Hepatocyte (in vitro differentiated cells): ENCODE measurements at regions not wholly inside any gene's neighbourhood (a gene's known extent, or its start where the extent isn't known, plus 50 kb on each side); places are given as distances from the start of the nearest gene placed in this dataset.

Experiments used
- EZH2 ChIP-seq: fragments of 200-600 bp; sonication (generic); IDR thresholded peaks from 2 replicates; pipeline ENCODE4 v1.6.1; 2016; ENCODE audit warnings: antibody characterized with exemption, mild to moderate bottlenecking, borderline replicate concordance
- EZH2phosphoT487 ChIP-seq: fragments of 200-600 bp; sonication (generic); IDR thresholded peaks from one replicate; pipeline ENCODE4 v1.6.1; 2018; ENCODE audit warnings: antibody characterized with exemption, mild to moderate bottlenecking, low read depth, moderate library complexity; ENCODE audit not compliant: unreplicated experiment, severe bottlenecking
- TF ChIP-seq, protein P1 (sequence below): fragments of 200-600 bp; sonication (generic); IDR thresholded peaks from 2 replicates; pipeline ENCODE4 v1.5.1; 2016; ENCODE audit warnings: antibody characterized with exemption, mild to moderate bottlenecking; ENCODE audit not compliant: poor library complexity

DNA sequence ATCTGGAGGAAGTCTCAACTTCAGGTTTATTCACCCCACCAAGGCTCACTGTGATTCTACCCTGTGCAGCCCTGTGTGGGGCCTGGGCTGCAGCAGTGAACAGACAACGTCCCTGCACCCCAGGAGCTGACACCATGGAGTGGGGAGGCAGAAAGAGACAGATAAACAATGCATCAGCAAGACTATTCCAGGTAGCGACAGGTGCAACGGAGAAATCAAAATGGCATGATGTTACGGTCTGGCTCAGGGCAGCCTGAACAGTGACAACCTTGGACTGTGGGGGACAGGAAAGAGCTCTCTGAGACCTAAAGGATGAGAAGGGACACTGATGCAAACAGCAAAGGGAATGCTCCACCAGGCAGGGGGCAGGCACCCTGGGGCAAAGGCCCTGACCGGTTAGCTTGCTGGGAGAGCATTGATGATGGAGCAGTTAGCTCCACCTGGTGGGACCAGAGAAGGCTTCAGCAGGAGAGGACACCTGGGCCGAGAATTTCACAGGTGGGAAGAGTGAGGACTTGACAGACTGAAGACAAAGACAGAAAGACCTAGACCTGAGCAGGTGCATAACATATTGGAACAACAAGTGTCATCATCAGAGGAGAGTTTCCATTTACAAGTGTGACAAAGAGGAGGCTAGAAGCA is 589.9 kb downstream of the MATN1 start:
- TF ChIP-seq, protein P1, sequence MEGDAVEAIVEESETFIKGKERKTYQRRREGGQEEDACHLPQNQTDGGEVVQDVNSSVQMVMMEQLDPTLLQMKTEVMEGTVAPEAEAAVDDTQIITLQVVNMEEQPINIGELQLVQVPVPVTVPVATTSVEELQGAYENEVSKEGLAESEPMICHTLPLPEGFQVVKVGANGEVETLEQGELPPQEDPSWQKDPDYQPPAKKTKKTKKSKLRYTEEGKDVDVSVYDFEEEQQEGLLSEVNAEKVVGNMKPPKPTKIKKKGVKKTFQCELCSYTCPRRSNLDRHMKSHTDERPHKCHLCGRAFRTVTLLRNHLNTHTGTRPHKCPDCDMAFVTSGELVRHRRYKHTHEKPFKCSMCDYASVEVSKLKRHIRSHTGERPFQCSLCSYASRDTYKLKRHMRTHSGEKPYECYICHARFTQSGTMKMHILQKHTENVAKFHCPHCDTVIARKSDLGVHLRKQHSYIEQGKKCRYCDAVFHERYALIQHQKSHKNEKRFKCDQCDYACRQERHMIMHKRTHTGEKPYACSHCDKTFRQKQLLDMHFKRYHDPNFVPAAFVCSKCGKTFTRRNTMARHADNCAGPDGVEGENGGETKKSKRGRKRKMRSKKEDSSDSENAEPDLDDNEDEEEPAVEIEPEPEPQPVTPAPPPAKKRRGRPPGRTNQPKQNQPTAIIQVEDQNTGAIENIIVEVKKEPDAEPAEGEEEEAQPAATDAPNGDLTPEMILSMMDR: no peak
- TF ChIP-seq EZH2phosphoT487 (no peak), EZH2 (no peak)
